ENCODE measurements at regions not wholly inside any gene's neighbourhood (a gene's known extent, or its start where the extent isn't known, plus 50 kb on each side); places are given as distances from the start of the nearest gene placed in this dataset.

- TF ChIP-seq CTCF (conservative IDR thresholded peaks at IDR 0.05) (no peak), ZFX (IDR thresholded peaks at IDR 0.05) (no peak)
Observed at GRCh38 chr18:64337673-64338072, 188.8 kb upstream of the LINC00305 start.
